Thyroid gland (tissue), 4 donors: ENCODE measurements at regions not wholly inside any gene's neighbourhood (a gene's known extent, or its start where the extent isn't known, plus 50 kb on each side); places are given as distances from the start of the nearest gene placed in this dataset.
"Not testable (repeated sequence)": the region's sequence is repeated elsewhere in the genome, so short reads cannot be mapped to it uniquely, and the experiment has no call there.

Experiments used
- DNase-seq, 2 donors: peaks; one replicate each; pipeline ENCODE4 v3.0.0-alpha.2; 2019
- H3K27ac ChIP-seq, 3 donors: fragments of 200-600 bp; sonication (generic); 1 replicate in 2 of 3; 2 replicates in 1 of 3; pipeline ENCODE4 v1.5.1; 2016 to 2019; ENCODE audit warnings: mild to moderate bottlenecking in 1 of 3, moderate library complexity in 1 of 3
- H3K27me3 ChIP-seq: fragments of 200-600 bp; sonication (generic); one replicate; pipeline ENCODE4 v1.5.1; 2019
- H3K36me3 ChIP-seq, 2 donors: fragments of 200-600 bp; sonication (generic); one replicate each; pipeline ENCODE4 v1.5.1; 2016 to 2019
- H3K4me1 ChIP-seq, 2 donors: fragments of 200-600 bp; sonication (generic); one replicate each; pipeline ENCODE4 v1.5.1; 2017 to 2019
- H3K4me3 ChIP-seq, 3 donors: fragments of 200-600 bp; sonication (generic); replicated peaks in 1 of 3; 1 replicate in 2 of 3; 2 replicates in 1 of 3; pipeline ENCODE4 v1.5.1; 2016; ENCODE audit warnings: mild to moderate bottlenecking in 1 of 3
- H3K9me3 ChIP-seq: fragments of 200-600 bp; sonication (generic); one replicate; pipeline ENCODE4 v1.5.1; 2017
- POLR2A ChIP-seq, 2 donors: fragments of 450-650 bp; IDR thresholded peaks; one replicate each; pipeline ENCODE4 v1.6.1; 2017; ENCODE audit warnings: antibody characterized with exemption in 2 of 2, mild to moderate bottlenecking in 2 of 2, moderate library complexity in 1 of 2
- WGBS, 2 donors: methylation state at CpG; one replicate each; pipeline ENCODE4 v1.1.5; 2017; 5-methylcytosine and 5-hydroxymethylcytosine counted together
- intact Hi-C: fragments of 100-400 bp; cut with DNase I; formaldehyde crosslinking; loops from one replicate; pipeline ENCODE4 v1.15.1; 2023
- TF ChIP-seq, protein P1 (sequence below), 6 experiments: fragments of 200-600 bp in 3 of 6; fragments of 450-650 bp in 3 of 6; sonication (generic) in 3 of 6; IDR thresholded peaks; one replicate each; pipeline ENCODE4 v1.5.1; 2016 to 2019; ENCODE audit warnings: antibody characterized with exemption in 6 of 6, mild to moderate bottlenecking in 2 of 6, inconsistent platforms in 1 of 6, moderate library complexity in 1 of 6

GRCh38 chr10:64574371-64574770 lies 1053.2 kb downstream of the REEP3 start:
- Histone ChIP-seq H3K4me1 (no peaks in the 10 kb centered on the region), H3K27me3 (no peaks in the 10 kb centered on the region), H3K36me3 (no peaks in the 10 kb centered on the region), H3K4me3 (no peak overlapping the region), H3K9me3 (no peaks in the 10 kb centered on the region), H3K27ac (no peak overlapping the region)
- peak; percentile 30 to 41 for DNase-seq
- TF ChIP-seq, protein P1, sequence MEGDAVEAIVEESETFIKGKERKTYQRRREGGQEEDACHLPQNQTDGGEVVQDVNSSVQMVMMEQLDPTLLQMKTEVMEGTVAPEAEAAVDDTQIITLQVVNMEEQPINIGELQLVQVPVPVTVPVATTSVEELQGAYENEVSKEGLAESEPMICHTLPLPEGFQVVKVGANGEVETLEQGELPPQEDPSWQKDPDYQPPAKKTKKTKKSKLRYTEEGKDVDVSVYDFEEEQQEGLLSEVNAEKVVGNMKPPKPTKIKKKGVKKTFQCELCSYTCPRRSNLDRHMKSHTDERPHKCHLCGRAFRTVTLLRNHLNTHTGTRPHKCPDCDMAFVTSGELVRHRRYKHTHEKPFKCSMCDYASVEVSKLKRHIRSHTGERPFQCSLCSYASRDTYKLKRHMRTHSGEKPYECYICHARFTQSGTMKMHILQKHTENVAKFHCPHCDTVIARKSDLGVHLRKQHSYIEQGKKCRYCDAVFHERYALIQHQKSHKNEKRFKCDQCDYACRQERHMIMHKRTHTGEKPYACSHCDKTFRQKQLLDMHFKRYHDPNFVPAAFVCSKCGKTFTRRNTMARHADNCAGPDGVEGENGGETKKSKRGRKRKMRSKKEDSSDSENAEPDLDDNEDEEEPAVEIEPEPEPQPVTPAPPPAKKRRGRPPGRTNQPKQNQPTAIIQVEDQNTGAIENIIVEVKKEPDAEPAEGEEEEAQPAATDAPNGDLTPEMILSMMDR (IDR thresholded peaks at IDR 0.05), result no peak
- TF ChIP-seq POLR2A (IDR thresholded peaks at IDR 0.05), result no peak
- intact Hi-C loops, result no loop called here
- 16 to 43% methylated on average over 2 of the region's 2 CpGs for WGBS, 2 donors

- Histone ChIP-seq H3K27ac (no peak overlapping the region), H3K27me3 (no peaks in the 10 kb centered on the region), H3K9me3 (no peaks in the 10 kb centered on the region), H3K4me1 (no peaks in the 10 kb centered on the region), H3K4me3 (no peak overlapping the region), H3K36me3 (no peaks in the 10 kb centered on the region)
- DNase-seq, result no peak
- TF ChIP-seq, protein P1 (IDR thresholded peaks at IDR 0.05), result no peak
- no peak for TF ChIP-seq POLR2A (IDR thresholded peaks at IDR 0.05)
- 94 to 100% methylated on average over 7 to 8 of the region's 10 CpGs for WGBS, 2 donors
- intact Hi-C loops, result no loop called here
Measured at GRCh38 chr10:64576497-64576896, 1055.3 kb downstream of the REEP3 start.

DNA sequence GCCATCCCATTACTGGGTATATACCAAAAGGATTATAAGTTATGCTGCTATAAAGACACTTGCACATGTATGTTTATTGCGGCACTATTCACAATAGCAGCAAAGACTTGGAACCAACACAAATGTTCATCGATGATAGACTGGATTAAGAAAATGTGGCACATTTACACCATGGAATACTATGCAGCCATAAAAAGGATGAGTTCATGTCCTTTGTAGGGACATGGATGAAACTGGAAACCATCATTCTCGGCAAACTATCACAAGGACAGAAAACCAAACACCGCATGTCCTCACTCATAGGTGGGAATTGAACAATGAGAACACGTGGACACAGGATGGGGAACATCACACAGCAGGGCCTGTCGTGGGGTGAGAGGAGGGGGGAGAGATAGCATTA lies 1057.6 kb downstream of the REEP3 start:
- H3K36me3 ChIP-seq, H3K4me3 ChIP-seq, H3K27ac ChIP-seq, DNase-seq, H3K27me3 ChIP-seq, H3K9me3 ChIP-seq, H3K4me1 ChIP-seq, intact Hi-C loops: not testable (repeated sequence)
- WGBS, 2 donors, result 91 to 93% methylated on average over 6 of the region's 6 CpGs

DNA sequence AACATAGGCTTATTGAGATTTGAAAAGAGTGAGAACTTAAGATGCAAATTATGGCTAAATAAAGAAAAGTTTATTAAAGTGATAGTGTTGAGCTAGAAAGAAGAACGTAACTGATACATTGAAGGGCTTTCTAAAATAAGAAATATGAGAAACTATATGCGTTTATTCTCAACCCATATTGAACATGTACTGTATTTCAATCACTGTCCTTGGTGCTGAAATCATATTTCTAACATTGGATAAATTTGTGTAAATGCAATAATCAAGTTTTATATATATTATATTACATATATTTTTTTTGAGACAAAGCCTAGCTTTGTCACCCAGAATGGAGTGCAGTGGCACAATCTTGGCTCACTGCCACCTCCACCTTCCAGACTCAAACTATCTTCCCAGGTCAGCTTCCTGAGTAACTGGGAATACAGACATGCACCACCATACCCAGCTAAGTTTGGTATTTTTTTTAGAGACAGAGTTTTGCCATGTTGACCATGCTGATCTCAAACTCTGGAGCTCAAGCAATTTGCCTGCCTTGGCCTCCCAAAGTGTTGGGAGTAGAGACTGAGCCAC lies 1065.8 kb downstream of the REEP3 start:
- Histone ChIP-seq H3K4me3 (no peak overlapping the region), H3K27ac (no peak overlapping the region), H3K27me3 (no peaks in the 10 kb centered on the region), H3K4me1 (no peaks in the 10 kb centered on the region), H3K9me3 (no peaks in the 10 kb centered on the region), H3K36me3 (no peaks in the 10 kb centered on the region)
- intact Hi-C loops, result no loop called here
- 74 to 77% methylated on average over 2 of the region's 2 CpGs for WGBS, 2 donors
- TF ChIP-seq POLR2A (IDR thresholded peaks at IDR 0.05), result no peak
- TF ChIP-seq, protein P1 (IDR thresholded peaks at IDR 0.05), result no peak
- no peak for DNase-seq

DNA sequence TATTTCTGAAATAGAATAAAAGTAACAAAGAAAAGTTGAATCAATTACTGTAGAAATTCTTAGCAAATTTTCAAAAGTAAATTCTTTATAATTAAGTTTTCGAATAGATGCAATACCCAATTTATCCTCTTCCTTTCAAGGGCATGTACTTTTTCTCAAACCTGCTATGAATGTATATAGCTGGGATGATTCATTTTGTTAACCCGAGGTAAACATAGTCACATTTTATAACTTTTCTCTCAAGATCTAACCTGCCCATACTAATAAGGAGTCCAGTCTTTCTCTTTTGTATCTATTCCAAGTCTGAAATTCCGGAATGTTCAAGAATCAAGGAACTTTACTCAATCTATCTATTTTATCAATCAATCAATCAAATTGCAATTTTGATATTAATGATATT lies 1072.9 kb downstream of the REEP3 start:
- intact Hi-C loops, result no loop called here
- no peak overlapping the region for H3K27ac ChIP-seq
- H3K27me3 ChIP-seq, result no peaks in the 10 kb centered on the region
- 87 to 89% methylated on average over 3 of the region's 3 CpGs for WGBS, 2 donors
- H3K4me3 ChIP-seq, result no peak overlapping the region
- no peaks in the 10 kb centered on the region for H3K9me3 ChIP-seq
- DNase-seq, result no peak
- H3K4me1 ChIP-seq, result no peaks in the 10 kb centered on the region
- H3K36me3 ChIP-seq, result no peaks in the 10 kb centered on the region
- no peak for TF ChIP-seq POLR2A (IDR thresholded peaks at IDR 0.05)
- TF ChIP-seq, protein P1 (IDR thresholded peaks at IDR 0.05), result no peak

DNA sequence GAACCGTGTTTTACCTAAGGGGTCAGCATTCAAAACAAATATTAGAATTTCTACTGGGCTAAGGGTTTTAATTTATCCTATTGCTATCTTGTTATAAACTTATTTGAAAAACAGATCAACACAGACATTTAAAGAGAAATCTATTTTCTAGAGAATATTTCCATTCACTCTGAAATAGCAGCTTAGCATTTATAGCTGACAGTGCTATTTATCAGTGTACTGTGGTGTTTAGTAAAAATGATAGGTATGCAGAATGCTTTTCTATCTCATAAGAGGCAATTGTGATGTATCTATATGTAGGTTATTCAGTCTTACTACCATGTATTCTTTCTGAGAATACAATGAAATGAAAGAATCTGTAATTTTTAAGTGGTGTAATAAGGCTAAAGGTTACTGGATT lies 1077.4 kb downstream of the REEP3 start:
- H3K9me3 ChIP-seq, result no peaks in the 10 kb centered on the region
- H3K4me3 ChIP-seq, result no peak overlapping the region
- no peaks in the 10 kb centered on the region for H3K36me3 ChIP-seq
- H3K27me3 ChIP-seq, result no peaks in the 10 kb centered on the region
- DNase-seq, result no peak
- H3K4me1 ChIP-seq, result no peaks in the 10 kb centered on the region
- H3K27ac ChIP-seq, result no peak overlapping the region
- WGBS, 2 donors, result 93% methylated on average over 1 of the region's 1 CpG
- TF ChIP-seq POLR2A (IDR thresholded peaks at IDR 0.05), result no peak
- TF ChIP-seq, protein P1 (IDR thresholded peaks at IDR 0.05), result no peak
- intact Hi-C loops, result no loop called here
